ENCODE measurements at regions not wholly inside any gene's neighbourhood (a gene's known extent, or its start where the extent isn't known, plus 50 kb on each side); places are given as distances from the start of the nearest gene placed in this dataset.

GRCh38 chr1:110774398-110774797 lies 98.5 kb upstream of the CD53 start:
- no peaks in the 10 kb centered on the region for H3K9me3 ChIP-seq
- no peaks in the 10 kb centered on the region for H3K4me1 ChIP-seq
- H3K27me3 ChIP-seq: no peaks in the 10 kb centered on the region
- DNase-seq (ENCODE audit: extremely low spot score in 2 of 2): no peak
- intact Hi-C loops (cut with DNase I): no loop called here
- TF ChIP-seq CTCF (IDR thresholded peaks at IDR 0.05) (no peak), POLR2AphosphoS5 (IDR thresholded peaks at IDR 0.05; ENCODE audit: insufficient read depth in 1 of 2, low read depth in 1 of 2) (peak in 1 of 2 donors; percentile 14)
- H3K36me3 ChIP-seq: no peaks in the 10 kb centered on the region
- no peak overlapping the region for H3K4me3 ChIP-seq
- no peak overlapping the region for H3K27ac ChIP-seq

GRCh38 chr1:110773813-110774212 lies 99.1 kb upstream of the KCNA3 start:
- intact Hi-C loops (cut with DNase I): loop anchor here (2.0 kb wide), 1 partner anchor 39 kb away; no protein-coding TSS in a partner anchor
- no peaks in the 10 kb centered on the region for H3K9me3 ChIP-seq
- H3K27me3 ChIP-seq: no peaks in the 10 kb centered on the region
- H3K4me1 ChIP-seq: no peaks in the 10 kb centered on the region
- H3K36me3 ChIP-seq: no peaks in the 10 kb centered on the region
- DNase-seq (ENCODE audit: extremely low spot score in 2 of 2): no peak
- no peak overlapping the region for H3K27ac ChIP-seq
- no peak for TF ChIP-seq CTCF (IDR thresholded peaks at IDR 0.05)
- no peak for TF ChIP-seq POLR2A (IDR thresholded peaks at IDR 0.05)
- no peak for TF ChIP-seq POLR2AphosphoS5 (IDR thresholded peaks at IDR 0.05; ENCODE audit: insufficient read depth in 1 of 2, low read depth in 1 of 2)
- H3K4me3 ChIP-seq: no peak overlapping the region

- TF ChIP-seq CTCF (IDR thresholded peaks at IDR 0.05) (no peak), POLR2A (IDR thresholded peaks at IDR 0.05) (no peak), POLR2AphosphoS5 (IDR thresholded peaks at IDR 0.05; ENCODE audit: insufficient read depth in 1 of 2, low read depth in 1 of 2) (no peak)
- Histone ChIP-seq H3K27ac (no peak overlapping the region), H3K27me3 (no peaks in the 10 kb centered on the region), H3K9me3 (no peaks in the 10 kb centered on the region), H3K4me3 (no peak overlapping the region), H3K4me1 (no peaks in the 10 kb centered on the region), H3K36me3 (no peaks in the 10 kb centered on the region)
- intact Hi-C loops (cut with DNase I): loop anchor here (2.0 kb wide), 1 partner anchor 37 kb away; no protein-coding TSS in a partner anchor
- no peak for DNase-seq (ENCODE audit: extremely low spot score in 2 of 2)
Observed at GRCh38 chr1:110771245-110772022, 96.7 kb upstream of the KCNA3 start.

- H3K4me1 ChIP-seq: no peaks in the 10 kb centered on the region
- no peak for DNase-seq (ENCODE audit: extremely low spot score in 2 of 2)
- no peaks in the 10 kb centered on the region for H3K36me3 ChIP-seq
- intact Hi-C loops (cut with DNase I): no loop called here
- no peak overlapping the region for H3K4me3 ChIP-seq
- no peak for TF ChIP-seq CTCF (IDR thresholded peaks at IDR 0.05)
- TF ChIP-seq POLR2AphosphoS5 (IDR thresholded peaks at IDR 0.05; ENCODE audit: insufficient read depth in 1 of 2, low read depth in 1 of 2): no peak
- no peak for TF ChIP-seq POLR2A (IDR thresholded peaks at IDR 0.05)
- H3K9me3 ChIP-seq: no peaks in the 10 kb centered on the region
- H3K27me3 ChIP-seq: no peaks in the 10 kb centered on the region
- H3K27ac ChIP-seq: no peak overlapping the region
Observed at GRCh38 chr1:110770832-110771231, 96.1 kb upstream of the KCNA3 start.

- no peak for TF ChIP-seq POLR2A (IDR thresholded peaks at IDR 0.05)
- no peak for TF ChIP-seq POLR2AphosphoS5 (IDR thresholded peaks at IDR 0.05; ENCODE audit: insufficient read depth in 1 of 2, low read depth in 1 of 2)
- TF ChIP-seq CTCF (IDR thresholded peaks at IDR 0.05): no peak
- Histone ChIP-seq H3K4me3 (no peak overlapping the region), H3K36me3 (no peaks in the 10 kb centered on the region), H3K27ac (no peak overlapping the region), H3K9me3 (no peaks in the 10 kb centered on the region), H3K27me3 (no peaks in the 10 kb centered on the region), H3K4me1 (no peaks in the 10 kb centered on the region)
- intact Hi-C loops (cut with DNase I): loop anchor here (5.0 kb wide), 1 partner anchor 136 kb away; no protein-coding TSS in a partner anchor
- DNase-seq (ENCODE audit: extremely low spot score in 2 of 2): no peak
Observed at GRCh38 chr1:110768605-110769004, 93.9 kb upstream of the KCNA3 start.
